ENCODE measurements at regions not wholly inside any gene's neighbourhood (a gene's known extent, or its start where the extent isn't known, plus 50 kb on each side); places are given as distances from the start of the nearest gene placed in this dataset.

DNA sequence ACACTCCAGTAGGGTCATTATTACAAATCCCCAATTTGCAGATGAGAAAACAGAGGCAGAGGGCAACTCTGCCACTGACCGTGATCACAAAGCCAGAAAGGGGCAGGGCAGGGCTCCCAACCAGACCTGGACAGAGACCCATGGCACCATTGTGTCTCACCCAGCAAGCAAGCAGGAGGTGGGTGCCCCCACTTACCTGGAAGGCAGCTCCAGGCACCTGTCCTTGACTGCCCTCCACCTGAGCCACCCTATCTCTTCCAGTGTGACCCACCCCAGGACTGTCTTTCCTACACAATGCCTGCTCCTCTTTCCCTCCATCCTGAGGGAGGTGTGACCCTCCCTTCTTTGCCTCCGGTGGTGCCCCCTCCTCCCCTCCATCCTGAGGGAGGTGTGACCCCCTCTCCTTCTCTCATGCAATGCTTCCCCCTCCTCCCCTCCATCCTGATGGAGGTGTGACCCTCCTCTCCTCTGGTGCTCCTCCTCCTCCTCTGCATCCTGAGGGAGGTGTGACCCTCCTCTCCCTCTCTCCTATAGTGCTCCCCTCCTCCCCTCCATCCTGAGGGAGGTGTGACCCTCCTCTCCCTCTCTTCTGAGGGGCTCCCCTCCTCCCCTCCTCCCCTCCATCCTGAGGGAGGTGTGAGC, 198.0 kb downstream of the MED10 start:
- Histone ChIP-seq H3K9me3 (no peaks in the 10 kb centered on the region), H3K27ac (no peak overlapping the region), H3K4me1 (no peaks in the 10 kb centered on the region), H3K4me3 (no peak overlapping the region), H3K36me3 (no peaks in the 10 kb centered on the region), H3K27me3 (no peaks in the 10 kb centered on the region)
- ATAC-seq = no peak
- DNase-seq = no peak
- intact Hi-C loops (cut with DNase I) = no loop called here
- TF ChIP-seq, protein P1, sequence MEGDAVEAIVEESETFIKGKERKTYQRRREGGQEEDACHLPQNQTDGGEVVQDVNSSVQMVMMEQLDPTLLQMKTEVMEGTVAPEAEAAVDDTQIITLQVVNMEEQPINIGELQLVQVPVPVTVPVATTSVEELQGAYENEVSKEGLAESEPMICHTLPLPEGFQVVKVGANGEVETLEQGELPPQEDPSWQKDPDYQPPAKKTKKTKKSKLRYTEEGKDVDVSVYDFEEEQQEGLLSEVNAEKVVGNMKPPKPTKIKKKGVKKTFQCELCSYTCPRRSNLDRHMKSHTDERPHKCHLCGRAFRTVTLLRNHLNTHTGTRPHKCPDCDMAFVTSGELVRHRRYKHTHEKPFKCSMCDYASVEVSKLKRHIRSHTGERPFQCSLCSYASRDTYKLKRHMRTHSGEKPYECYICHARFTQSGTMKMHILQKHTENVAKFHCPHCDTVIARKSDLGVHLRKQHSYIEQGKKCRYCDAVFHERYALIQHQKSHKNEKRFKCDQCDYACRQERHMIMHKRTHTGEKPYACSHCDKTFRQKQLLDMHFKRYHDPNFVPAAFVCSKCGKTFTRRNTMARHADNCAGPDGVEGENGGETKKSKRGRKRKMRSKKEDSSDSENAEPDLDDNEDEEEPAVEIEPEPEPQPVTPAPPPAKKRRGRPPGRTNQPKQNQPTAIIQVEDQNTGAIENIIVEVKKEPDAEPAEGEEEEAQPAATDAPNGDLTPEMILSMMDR (IDR thresholded peaks at IDR 0.05) = no peak
- no peak for TF ChIP-seq POLR2A (IDR thresholded peaks at IDR 0.05)
- WGBS (ENCODE audit: insufficient coverage, low coverage, low lambda C conversion rate, missing lambda C conversion rate) = 43% methylated on average over 1 of the region's 2 CpGs

DNA sequence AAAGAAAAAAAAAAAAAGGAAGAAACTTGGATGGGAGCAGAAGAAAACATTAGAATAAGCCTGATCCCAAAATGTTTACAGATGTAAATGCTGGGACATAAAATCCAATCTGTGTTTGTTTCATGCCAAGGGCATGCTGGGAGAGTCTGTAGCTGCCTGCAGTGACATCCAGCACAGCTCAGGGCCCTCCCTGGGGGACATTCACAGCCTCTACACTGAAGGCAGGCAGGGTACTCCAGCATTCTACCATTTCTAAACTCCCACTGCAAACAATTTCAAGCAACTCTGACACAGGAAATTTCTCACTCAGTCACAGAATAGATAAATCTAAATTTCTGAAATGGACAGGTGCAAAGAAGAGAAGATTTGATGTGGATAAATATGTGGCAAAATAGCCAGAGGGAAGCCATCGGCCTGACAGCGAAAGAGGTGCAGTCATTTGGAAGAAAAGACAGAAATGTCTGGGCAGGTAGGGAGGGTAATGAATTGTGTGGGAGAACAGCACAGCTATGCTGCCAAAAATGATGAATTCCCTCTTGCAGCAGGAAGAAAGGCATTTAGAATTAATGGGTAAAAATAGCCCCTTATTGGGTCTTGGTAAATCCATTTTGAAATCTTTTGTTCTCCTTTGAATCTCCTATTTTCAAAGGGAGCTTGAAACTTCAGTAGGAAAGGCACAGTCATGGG, 199.4 kb downstream of the MED10 start:
- TF ChIP-seq POLR2A (IDR thresholded peaks at IDR 0.05) = no peak
- TF ChIP-seq, protein P1 (IDR thresholded peaks at IDR 0.05) = no peak
- intact Hi-C loops (cut with DNase I) = no loop called here
- H3K27ac ChIP-seq = no peak overlapping the region
- ATAC-seq (no peak), DNase-seq (no peak)
- H3K4me3 ChIP-seq = no peak overlapping the region
- WGBS (ENCODE audit: insufficient coverage, low coverage, low lambda C conversion rate, missing lambda C conversion rate) = 77% methylated on average over 2 of the region's 2 CpGs
- H3K27me3 ChIP-seq = no peaks in the 10 kb centered on the region
- H3K9me3 ChIP-seq = no peaks in the 10 kb centered on the region
- H3K4me1 ChIP-seq = no peaks in the 10 kb centered on the region
- H3K36me3 ChIP-seq = no peaks in the 10 kb centered on the region

DNA sequence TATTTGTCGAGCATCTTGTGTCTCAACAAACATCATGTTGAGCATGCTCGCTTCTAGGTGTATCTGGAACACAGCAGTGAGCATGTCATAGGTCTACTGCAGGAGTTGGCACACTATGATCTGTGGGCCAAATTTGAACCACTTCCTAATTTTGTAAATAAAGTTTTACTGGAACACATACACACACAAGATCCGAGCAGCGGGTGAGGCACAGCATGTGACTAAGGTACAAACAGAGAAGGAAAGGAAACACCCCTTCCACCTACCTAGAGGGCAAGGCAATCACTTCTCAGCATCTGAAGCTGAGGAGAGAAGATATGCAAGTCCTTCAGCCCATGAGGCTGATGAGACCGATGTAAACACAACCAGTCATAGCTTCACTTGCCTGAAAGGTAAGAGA, 200.4 kb downstream of the MED10 start:
- WGBS (ENCODE audit: insufficient coverage, low coverage, low lambda C conversion rate, missing lambda C conversion rate) = 81% methylated on average over 4 of the region's 5 CpGs

DNA sequence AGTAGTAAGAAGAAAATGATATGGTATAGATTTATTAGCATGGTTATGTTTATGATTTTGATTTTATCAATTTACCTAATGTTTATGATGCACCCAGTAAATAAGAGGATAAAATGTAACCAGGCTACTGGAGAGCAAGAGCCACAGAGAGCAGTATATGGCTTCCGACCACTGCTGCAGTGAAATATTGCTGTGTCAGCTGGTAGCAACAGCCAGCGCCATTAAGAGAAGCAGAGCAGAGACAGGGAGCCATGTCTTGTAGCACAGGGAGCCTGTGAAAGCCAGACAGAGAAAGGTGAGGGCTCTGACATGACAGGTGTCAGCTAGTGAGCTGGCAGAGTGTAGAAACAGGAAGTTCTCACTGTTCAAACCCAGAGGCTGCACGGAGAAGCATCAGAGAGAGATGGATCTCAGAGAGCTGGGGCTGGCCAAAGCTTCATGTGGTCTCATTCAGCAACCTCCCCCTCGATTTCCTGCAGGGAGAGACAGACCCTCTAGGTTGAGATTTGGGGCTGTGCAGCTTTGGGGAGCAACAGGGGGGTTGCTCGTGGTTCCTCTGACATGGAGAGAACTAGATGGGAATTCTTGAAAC, 202.1 kb downstream of the MED10 start:
- no peak overlapping the region for H3K4me3 ChIP-seq
- 44% methylated on average over 2 of the region's 5 CpGs for WGBS (ENCODE audit: insufficient coverage, low coverage, low lambda C conversion rate, missing lambda C conversion rate)
- no peaks in the 10 kb centered on the region for H3K36me3 ChIP-seq
- H3K27me3 ChIP-seq = no peaks in the 10 kb centered on the region
- DNase-seq (no peak), ATAC-seq (no peak)
- no peak overlapping the region for H3K27ac ChIP-seq
- TF ChIP-seq, protein P1 (IDR thresholded peaks at IDR 0.05) = no peak
- no peak for TF ChIP-seq POLR2A (IDR thresholded peaks at IDR 0.05)
- no peaks in the 10 kb centered on the region for H3K9me3 ChIP-seq
- H3K4me1 ChIP-seq = no peaks in the 10 kb centered on the region
- intact Hi-C loops (cut with DNase I) = no loop called here

More for the DNA sequence above, 200.4 kb downstream of the MED10 start:
- H3K4me1 ChIP-seq = no peaks in the 10 kb centered on the region
- no peak overlapping the region for H3K27ac ChIP-seq
- no peaks in the 10 kb centered on the region for H3K36me3 ChIP-seq
- ATAC-seq (no peak), DNase-seq (no peak)
- H3K9me3 ChIP-seq = no peaks in the 10 kb centered on the region
- TF ChIP-seq, protein P1 (IDR thresholded peaks at IDR 0.05) = no peak
- no peak for TF ChIP-seq POLR2A (IDR thresholded peaks at IDR 0.05)
- no peaks in the 10 kb centered on the region for H3K27me3 ChIP-seq
- intact Hi-C loops (cut with DNase I) = no loop called here
- no peak overlapping the region for H3K4me3 ChIP-seq
